ENCODE measurements at regions not wholly inside any gene's neighbourhood (a gene's known extent, or its start where the extent isn't known, plus 50 kb on each side); places are given as distances from the start of the nearest gene placed in this dataset.

DNA sequence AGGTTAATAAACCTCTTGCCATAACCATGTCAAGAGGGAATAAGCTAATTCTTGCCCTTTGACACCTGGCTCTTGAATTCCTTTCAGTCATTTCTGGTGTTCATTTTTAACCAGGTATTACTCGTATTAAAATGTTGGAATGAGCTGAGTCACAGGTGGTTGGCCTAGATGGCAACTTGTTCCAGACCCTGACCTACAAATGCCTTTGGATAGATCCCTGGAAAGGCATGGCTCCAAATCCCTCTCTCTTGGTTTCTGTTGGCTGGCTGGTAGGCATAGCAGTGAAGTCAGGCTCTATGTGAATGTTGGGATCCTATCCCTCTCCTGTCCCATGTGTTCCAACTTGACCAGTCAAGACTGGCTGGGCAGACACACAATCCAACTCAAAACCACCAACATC, 277.1 kb upstream of the PROK2 start:
- no peak for DNase-seq (ENCODE audit: insufficient read length, low spot score)
- TF ChIP-seq POU2F2 (IDR thresholded peaks at IDR 0.05; ENCODE audit: low read depth, low read length) (no peak), POLR2AphosphoS5 (IDR thresholded peaks at IDR 0.05; ENCODE audit: low read depth, low read length) (no peak), POLR2A (IDR thresholded peaks at IDR 0.05; ENCODE audit: low read depth, low read length) (no peak), PAX5 (IDR thresholded peaks at IDR 0.05; ENCODE audit: insufficient read depth, low read length, severe bottlenecking) (no peak), SPI1 (IDR thresholded peaks at IDR 0.05; ENCODE audit: low read depth, low read length) (no peak), TAF1 (IDR thresholded peaks at IDR 0.05; ENCODE audit: low read depth, low read length) (no peak)
- no peak for FAIRE-seq

DNA sequence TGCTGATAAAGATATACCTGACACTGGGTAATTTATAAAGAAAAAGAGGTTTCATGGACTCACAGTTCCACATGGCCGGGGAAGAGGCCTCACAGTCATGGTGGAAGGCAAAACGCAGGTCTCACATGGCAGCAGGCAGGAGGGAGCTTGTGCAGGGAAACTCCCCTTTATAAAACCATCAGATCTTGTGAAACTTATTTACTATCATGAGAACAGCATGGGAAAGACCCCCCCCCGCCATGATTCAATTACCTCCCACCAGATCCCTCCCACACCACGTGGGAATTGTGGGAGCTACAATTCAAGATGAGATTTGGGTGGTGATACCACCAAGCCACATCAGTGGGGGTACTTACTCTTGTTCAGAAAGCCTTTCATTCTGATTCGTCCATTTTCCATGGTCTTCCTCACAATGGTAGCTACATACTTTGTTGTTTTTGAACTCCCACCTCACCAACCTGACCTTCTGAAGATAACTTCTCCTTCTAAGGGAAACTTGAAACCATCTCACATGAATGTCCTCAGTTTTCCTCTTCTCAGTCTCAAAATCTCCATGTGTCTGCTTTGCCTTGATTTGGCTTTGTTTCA, 275.6 kb upstream of the PROK2 start:
- FAIRE-seq (peak; percentile 23), DNase-seq (ENCODE audit: insufficient read length, low spot score) (no peak)
- TF ChIP-seq POLR2A (IDR thresholded peaks at IDR 0.05; ENCODE audit: low read depth, low read length), result no peak
- TF ChIP-seq TAF1 (IDR thresholded peaks at IDR 0.05; ENCODE audit: low read depth, low read length), result no peak
- no peak for TF ChIP-seq POLR2AphosphoS5 (IDR thresholded peaks at IDR 0.05; ENCODE audit: low read depth, low read length)
- TF ChIP-seq POU2F2 (IDR thresholded peaks at IDR 0.05; ENCODE audit: low read depth, low read length), result no peak
- TF ChIP-seq SPI1 (IDR thresholded peaks at IDR 0.05; ENCODE audit: low read depth, low read length), result no peak
- no peak for TF ChIP-seq PAX5 (IDR thresholded peaks at IDR 0.05; ENCODE audit: insufficient read depth, low read length, severe bottlenecking)

DNA sequence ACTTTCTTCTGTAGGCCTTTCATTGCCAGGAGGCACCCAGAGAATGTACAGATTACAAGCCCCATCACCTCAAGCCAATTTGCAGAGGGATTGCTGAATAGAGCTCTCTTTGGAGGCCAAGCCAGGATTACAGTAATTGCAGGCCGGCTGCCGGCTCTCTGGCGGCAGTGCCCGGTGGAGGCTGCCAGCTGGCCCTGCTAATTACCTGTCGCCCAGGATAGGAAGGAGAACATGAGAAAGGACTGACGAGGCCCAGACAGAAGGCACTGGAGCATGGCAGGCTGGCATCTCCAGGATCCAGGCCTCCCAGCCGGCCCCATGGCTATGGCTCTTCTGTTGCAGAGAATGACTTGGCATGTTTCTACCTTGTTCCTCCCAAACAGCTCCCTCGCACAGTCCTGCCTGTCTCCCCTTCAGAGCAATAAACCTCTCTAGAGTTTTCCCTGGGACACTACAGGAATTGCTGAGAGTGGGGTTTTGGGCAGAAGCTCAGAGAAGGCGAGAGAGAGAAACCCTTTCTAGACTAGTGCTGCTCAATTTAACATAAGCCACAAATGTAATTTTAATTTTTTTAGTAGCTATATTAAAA, 273.6 kb upstream of the PROK2 start:
- FAIRE-seq, result no peak
- no peak for DNase-seq (ENCODE audit: insufficient read length, low spot score)
- no peak for TF ChIP-seq POLR2A (IDR thresholded peaks at IDR 0.05; ENCODE audit: low read depth, low read length)
- TF ChIP-seq TAF1 (IDR thresholded peaks at IDR 0.05; ENCODE audit: low read depth, low read length), result no peak
- no peak for TF ChIP-seq POU2F2 (IDR thresholded peaks at IDR 0.05; ENCODE audit: low read depth, low read length)
- TF ChIP-seq POLR2AphosphoS5 (IDR thresholded peaks at IDR 0.05; ENCODE audit: low read depth, low read length), result no peak
- no peak for TF ChIP-seq PAX5 (IDR thresholded peaks at IDR 0.05; ENCODE audit: insufficient read depth, low read length, severe bottlenecking)
- no peak for TF ChIP-seq SPI1 (IDR thresholded peaks at IDR 0.05; ENCODE audit: low read depth, low read length)

DNA sequence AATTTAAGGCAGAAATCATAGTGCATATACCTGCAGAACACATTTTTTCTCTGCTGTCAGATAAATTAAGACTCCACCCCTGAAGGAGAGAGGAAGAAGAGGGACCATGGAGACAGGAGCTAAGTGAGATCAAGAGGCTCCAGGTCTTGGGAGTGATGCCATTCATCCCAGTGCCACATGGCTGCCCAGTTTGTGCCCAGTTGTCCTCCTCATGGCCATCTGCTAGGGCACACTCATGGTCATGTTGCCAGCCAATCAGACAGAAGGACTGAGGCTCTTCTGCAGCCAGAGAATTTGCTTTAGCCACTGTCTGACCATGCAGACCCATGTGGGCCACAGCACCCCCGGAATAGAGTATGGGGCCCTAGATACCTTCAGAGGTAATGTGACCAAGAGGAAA, 270.5 kb upstream of the PROK2 start:
- no peak for TF ChIP-seq POLR2A (IDR thresholded peaks at IDR 0.05; ENCODE audit: low read depth, low read length)
- TF ChIP-seq PAX5 (IDR thresholded peaks at IDR 0.05; ENCODE audit: insufficient read depth, low read length, severe bottlenecking), result no peak
- TF ChIP-seq SPI1 (IDR thresholded peaks at IDR 0.05; ENCODE audit: low read depth, low read length), result no peak
- no peak for TF ChIP-seq POU2F2 (IDR thresholded peaks at IDR 0.05; ENCODE audit: low read depth, low read length)
- no peak for TF ChIP-seq POLR2AphosphoS5 (IDR thresholded peaks at IDR 0.05; ENCODE audit: low read depth, low read length)
- no peak for TF ChIP-seq TAF1 (IDR thresholded peaks at IDR 0.05; ENCODE audit: low read depth, low read length)
- DNase-seq (ENCODE audit: insufficient read length, low spot score) (no peak), FAIRE-seq (no peak)

DNA sequence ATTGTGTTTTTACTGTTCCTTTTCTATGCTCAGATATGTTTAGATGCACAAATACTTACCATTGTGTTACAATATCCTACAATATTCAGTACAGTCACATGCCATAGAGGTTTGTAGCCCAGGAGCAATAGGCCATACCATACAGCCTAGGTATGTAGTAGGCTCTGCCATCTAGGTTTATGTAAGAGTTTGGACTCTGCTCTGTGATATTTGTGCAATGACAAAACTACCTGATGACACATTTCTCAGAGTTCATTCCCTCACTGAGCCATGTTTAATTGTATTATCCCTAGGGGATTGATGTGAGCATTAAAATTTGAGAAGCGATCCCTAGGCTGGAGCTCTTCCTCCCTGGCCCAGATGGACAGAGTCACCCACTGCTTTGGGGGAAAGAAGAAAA, 270.0 kb upstream of the PROK2 start:
- FAIRE-seq (peak; percentile 43), DNase-seq (ENCODE audit: insufficient read length, low spot score) (no peak)
- TF ChIP-seq TAF1 (IDR thresholded peaks at IDR 0.05; ENCODE audit: low read depth, low read length) (no peak), SPI1 (IDR thresholded peaks at IDR 0.05; ENCODE audit: low read depth, low read length) (no peak), PAX5 (IDR thresholded peaks at IDR 0.05; ENCODE audit: insufficient read depth, low read length, severe bottlenecking) (no peak), POLR2A (IDR thresholded peaks at IDR 0.05; ENCODE audit: low read depth, low read length) (no peak), POLR2AphosphoS5 (IDR thresholded peaks at IDR 0.05; ENCODE audit: low read depth, low read length) (no peak), POU2F2 (IDR thresholded peaks at IDR 0.05; ENCODE audit: low read depth, low read length) (no peak)

DNA sequence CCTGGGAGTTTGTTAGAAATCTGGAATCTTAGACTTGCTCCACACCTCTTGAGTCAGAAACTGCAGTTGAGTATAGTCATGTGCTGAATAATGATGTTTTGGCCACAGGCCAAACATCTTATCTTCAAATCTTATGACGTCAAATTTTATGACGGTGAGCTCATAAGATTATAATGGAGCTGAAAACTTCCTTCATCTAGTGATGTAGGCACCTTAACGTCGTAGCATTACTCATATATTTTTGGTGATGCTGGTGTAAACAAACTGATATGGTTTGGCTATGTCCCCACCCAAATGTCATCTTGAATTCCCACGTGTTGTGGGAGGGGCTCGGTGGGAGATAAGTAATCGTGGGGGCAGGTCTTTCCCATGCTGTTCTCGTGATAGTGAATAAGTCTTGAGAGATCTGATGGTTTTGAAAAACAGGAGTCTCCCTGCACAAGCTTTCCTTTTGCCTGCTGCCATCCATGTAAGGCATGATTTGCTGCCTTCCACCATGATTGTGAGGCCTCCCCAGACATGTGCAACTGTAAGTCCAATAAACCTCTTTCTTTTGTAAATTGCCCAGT, 268.0 kb upstream of the PROK2 start:
- FAIRE-seq, result no peak
- TF ChIP-seq SPI1 (IDR thresholded peaks at IDR 0.05; ENCODE audit: low read depth, low read length) (no peak), POU2F2 (IDR thresholded peaks at IDR 0.05; ENCODE audit: low read depth, low read length) (no peak), PAX5 (IDR thresholded peaks at IDR 0.05; ENCODE audit: insufficient read depth, low read length, severe bottlenecking) (no peak), TAF1 (IDR thresholded peaks at IDR 0.05; ENCODE audit: low read depth, low read length) (no peak), POLR2AphosphoS5 (IDR thresholded peaks at IDR 0.05; ENCODE audit: low read depth, low read length) (no peak), POLR2A (IDR thresholded peaks at IDR 0.05; ENCODE audit: low read depth, low read length) (no peak)

DNA sequence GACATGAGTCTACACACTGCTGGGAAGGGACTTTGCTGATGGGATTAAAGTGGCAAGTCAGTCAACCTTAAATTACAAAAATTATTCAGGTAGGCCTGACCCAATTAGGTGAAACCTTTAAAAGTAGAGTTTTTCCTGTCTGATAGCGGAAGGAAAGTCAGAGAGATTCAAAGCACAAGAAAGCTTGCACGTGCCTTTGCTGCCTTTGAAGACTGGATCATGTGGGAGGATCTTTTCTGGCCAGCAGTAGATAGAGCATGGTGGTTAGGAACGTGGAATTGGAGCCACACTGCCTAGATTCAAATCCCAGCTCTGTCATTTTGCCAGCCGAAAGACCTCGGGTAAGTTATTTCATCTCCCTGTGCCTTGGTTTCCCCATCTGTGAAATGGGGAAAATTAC, 265.8 kb upstream of the PROK2 start:
- DNase-seq (ENCODE audit: insufficient read length, low spot score) (no peak), FAIRE-seq (no peak)
- TF ChIP-seq PAX5 (IDR thresholded peaks at IDR 0.05; ENCODE audit: insufficient read depth, low read length, severe bottlenecking) (no peak), POU2F2 (IDR thresholded peaks at IDR 0.05; ENCODE audit: low read depth, low read length) (no peak), TAF1 (IDR thresholded peaks at IDR 0.05; ENCODE audit: low read depth, low read length) (no peak), POLR2A (IDR thresholded peaks at IDR 0.05; ENCODE audit: low read depth, low read length) (no peak), POLR2AphosphoS5 (IDR thresholded peaks at IDR 0.05; ENCODE audit: low read depth, low read length) (no peak), SPI1 (IDR thresholded peaks at IDR 0.05; ENCODE audit: low read depth, low read length) (no peak)

More for the DNA sequence above, 268.0 kb upstream of the PROK2 start:
- DNase-seq (ENCODE audit: insufficient read length, low spot score), result no peak

DNA sequence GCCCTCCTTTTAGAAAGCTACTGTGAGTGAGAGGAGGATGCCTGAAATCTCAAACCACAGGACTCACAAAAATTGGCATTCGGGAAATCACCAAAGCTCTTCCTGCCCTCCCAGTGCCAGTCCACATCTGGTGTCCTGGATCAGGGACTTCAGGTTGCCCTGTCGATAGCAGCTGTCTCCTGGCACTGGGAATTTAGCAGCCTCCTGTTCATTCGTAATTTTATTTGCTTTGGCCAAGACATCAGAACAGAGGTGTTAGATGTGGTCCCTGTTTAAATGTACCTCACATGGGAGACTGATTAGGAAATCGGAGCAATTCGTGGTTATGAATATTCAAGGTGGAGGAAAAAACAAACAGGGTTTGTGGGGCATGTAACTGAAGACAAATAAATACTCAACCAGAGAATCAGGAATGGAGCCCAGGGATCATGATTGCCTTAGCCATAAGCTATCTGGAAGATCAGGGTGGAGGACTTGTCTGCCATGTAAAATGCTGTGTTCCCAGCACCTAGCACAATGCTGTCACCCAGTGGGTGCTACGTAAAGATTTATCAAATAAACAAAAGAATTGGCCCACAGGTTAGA, 265.2 kb upstream of the PROK2 start:
- FAIRE-seq (no peak), DNase-seq (ENCODE audit: insufficient read length, low spot score) (no peak)
- no peak for TF ChIP-seq POU2F2 (IDR thresholded peaks at IDR 0.05; ENCODE audit: low read depth, low read length)
- no peak for TF ChIP-seq SPI1 (IDR thresholded peaks at IDR 0.05; ENCODE audit: low read depth, low read length)
- TF ChIP-seq TAF1 (IDR thresholded peaks at IDR 0.05; ENCODE audit: low read depth, low read length), result no peak
- TF ChIP-seq POLR2A (IDR thresholded peaks at IDR 0.05; ENCODE audit: low read depth, low read length), result no peak
- TF ChIP-seq POLR2AphosphoS5 (IDR thresholded peaks at IDR 0.05; ENCODE audit: low read depth, low read length), result no peak
- no peak for TF ChIP-seq PAX5 (IDR thresholded peaks at IDR 0.05; ENCODE audit: insufficient read depth, low read length, severe bottlenecking)

DNA sequence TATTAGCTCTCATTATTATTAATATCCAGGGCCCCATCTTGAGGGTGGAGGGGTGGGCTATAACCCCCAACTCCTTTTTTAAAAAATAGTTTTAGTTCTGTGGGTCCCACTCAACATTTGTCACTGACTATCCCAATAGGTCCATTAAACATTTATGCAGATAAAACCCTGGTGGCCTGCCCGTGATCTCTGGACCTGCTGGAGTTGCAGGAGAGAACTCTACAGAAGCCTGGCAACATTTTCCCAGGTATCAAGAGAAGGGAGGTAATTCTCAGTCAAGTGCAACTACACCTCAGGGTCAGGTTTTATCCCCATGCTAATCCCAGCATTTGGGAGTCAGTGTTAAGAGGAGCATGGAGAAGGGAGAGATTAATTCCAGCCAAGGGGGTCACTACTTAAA, 264.4 kb upstream of the PROK2 start:
- no peak for FAIRE-seq
- TF ChIP-seq SPI1 (IDR thresholded peaks at IDR 0.05; ENCODE audit: low read depth, low read length) (no peak), POU2F2 (IDR thresholded peaks at IDR 0.05; ENCODE audit: low read depth, low read length) (no peak), TAF1 (IDR thresholded peaks at IDR 0.05; ENCODE audit: low read depth, low read length) (no peak), PAX5 (IDR thresholded peaks at IDR 0.05; ENCODE audit: insufficient read depth, low read length, severe bottlenecking) (no peak)

More for the DNA sequence above, 264.4 kb upstream of the PROK2 start:
- no peak for DNase-seq (ENCODE audit: insufficient read length, low spot score)

Data from GM12891 (cell line).